DOHH2 (cell line): ENCODE measurements at regions not wholly inside any gene's neighbourhood (a gene's known extent, or its start where the extent isn't known, plus 50 kb on each side); places are given as distances from the start of the nearest gene placed in this dataset.

ENCODE experiments used
- H3F3A ChIP-seq: fragments of 200-600 bp; sonication (generic), shearing (Covaris generic); 2 replicates; pipeline ENCODE4 v1.6.0; 2016; ENCODE audit warnings: antibody characterized with exemption, mild to moderate bottlenecking; ENCODE audit not compliant: control insufficient read depth, insufficient read depth
- H3K27ac ChIP-seq: fragments of 200-600 bp; sonication (generic); 2 replicates; pipeline ENCODE4 v1.5.1; 2014; ENCODE audit warnings: low read depth, mild to moderate bottlenecking, low read length, moderate library complexity
- H3K27me3 ChIP-seq: fragments of 200-600 bp; sonication (generic); 2 replicates; pipeline ENCODE4 v1.6.1; 2014; ENCODE audit warnings: mild to moderate bottlenecking, low read length, mixed read lengths; ENCODE audit not compliant: control insufficient read depth
- H3K36me3 ChIP-seq: fragments of 200-600 bp; sonication (generic); 2 replicates; pipeline ENCODE4 v1.6.1; 2014; ENCODE audit warnings: mild to moderate bottlenecking, low read length, moderate library complexity, mixed read lengths; ENCODE audit not compliant: control insufficient read depth
- H3K4me1 ChIP-seq: fragments of 200-600 bp; sonication (generic); 2 replicates; pipeline ENCODE4 v1.6.1; 2014; ENCODE audit warnings: mild to moderate bottlenecking, low read length, mixed read lengths; ENCODE audit not compliant: control insufficient read depth
- H3K4me2 ChIP-seq: fragments of 200-600 bp; sonication (generic); 2 replicates; pipeline ENCODE4 v1.6.0; 2014; ENCODE audit warnings: mild to moderate bottlenecking, low read length, moderate library complexity
- H3K4me3 ChIP-seq: fragments of 200-600 bp; sonication (generic); 2 replicates; pipeline ENCODE4 v1.5.1; 2014; ENCODE audit warnings: mild to moderate bottlenecking, low read length, mixed read lengths
- H3K79me2 ChIP-seq: fragments of 200-600 bp; sonication (generic); 2 replicates; pipeline ENCODE4 v1.6.1; 2014; ENCODE audit warnings: mild to moderate bottlenecking, low read length, mixed read lengths; ENCODE audit not compliant: control insufficient read depth
- H3K9me2 ChIP-seq: fragments of 200-600 bp; sonication (generic); replicated peaks from 2 replicates; pipeline ENCODE4 v1.6.1; 2014; ENCODE audit warnings: mild to moderate bottlenecking, low read length, mixed read lengths; ENCODE audit not compliant: control insufficient read depth
- H3K9me3 ChIP-seq: fragments of 200-600 bp; sonication (generic); 2 replicates; pipeline ENCODE4 v1.6.1; 2014; ENCODE audit warnings: antibody characterized with exemption, low read length, mixed read lengths; ENCODE audit not compliant: control insufficient read depth, insufficient read depth
- H4K20me1 ChIP-seq: fragments of 200-600 bp; sonication (generic); 2 replicates; pipeline ENCODE4 v1.6.0; 2014; ENCODE audit warnings: low read depth, mild to moderate bottlenecking, antibody characterized with exemption, low read length, moderate library complexity; ENCODE audit not compliant: control insufficient read depth, insufficient read depth
- EZH2phosphoT487 ChIP-seq: fragments of 200-600 bp; sonication (generic); IDR thresholded peaks from 2 replicates; pipeline ENCODE4 v1.6.1; 2017; ENCODE audit warnings: borderline replicate concordance, mild to moderate bottlenecking, antibody characterized with exemption, low read length, moderate library complexity, mixed read lengths
- TF ChIP-seq, protein P1 (sequence below): fragments of 200-600 bp; sonication (generic); IDR thresholded peaks from one replicate; pipeline ENCODE4 v1.5.1; 2014; ENCODE audit warnings: antibody characterized with exemption, mild to moderate bottlenecking, low read depth, low read length; ENCODE audit not compliant: poor library complexity, severe bottlenecking

- TF ChIP-seq, protein P1, sequence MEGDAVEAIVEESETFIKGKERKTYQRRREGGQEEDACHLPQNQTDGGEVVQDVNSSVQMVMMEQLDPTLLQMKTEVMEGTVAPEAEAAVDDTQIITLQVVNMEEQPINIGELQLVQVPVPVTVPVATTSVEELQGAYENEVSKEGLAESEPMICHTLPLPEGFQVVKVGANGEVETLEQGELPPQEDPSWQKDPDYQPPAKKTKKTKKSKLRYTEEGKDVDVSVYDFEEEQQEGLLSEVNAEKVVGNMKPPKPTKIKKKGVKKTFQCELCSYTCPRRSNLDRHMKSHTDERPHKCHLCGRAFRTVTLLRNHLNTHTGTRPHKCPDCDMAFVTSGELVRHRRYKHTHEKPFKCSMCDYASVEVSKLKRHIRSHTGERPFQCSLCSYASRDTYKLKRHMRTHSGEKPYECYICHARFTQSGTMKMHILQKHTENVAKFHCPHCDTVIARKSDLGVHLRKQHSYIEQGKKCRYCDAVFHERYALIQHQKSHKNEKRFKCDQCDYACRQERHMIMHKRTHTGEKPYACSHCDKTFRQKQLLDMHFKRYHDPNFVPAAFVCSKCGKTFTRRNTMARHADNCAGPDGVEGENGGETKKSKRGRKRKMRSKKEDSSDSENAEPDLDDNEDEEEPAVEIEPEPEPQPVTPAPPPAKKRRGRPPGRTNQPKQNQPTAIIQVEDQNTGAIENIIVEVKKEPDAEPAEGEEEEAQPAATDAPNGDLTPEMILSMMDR, result no peak
- TF ChIP-seq EZH2phosphoT487, result no peak
- H3K27me3 ChIP-seq, result no peaks in the 10 kb centered on the region; the same call in 1 of the 2 replicates
- H3K4me1 ChIP-seq, result peaks cover under 1% of the 10 kb centered on the region; the same call in 1 of the 2 replicates
- no peaks in the 10 kb centered on the region for H3F3A ChIP-seq
- H3K79me2 ChIP-seq, result no peaks in the 10 kb centered on the region
- no peaks in the 10 kb centered on the region for H3K36me3 ChIP-seq
- H4K20me1 ChIP-seq, result no peaks in the 10 kb centered on the region
- H3K4me2 ChIP-seq, result no peak overlapping the region
- H3K27ac ChIP-seq, result no peak overlapping the region
- H3K4me3 ChIP-seq, result no peak overlapping the region
- no peaks in the 10 kb centered on the region for H3K9me2 ChIP-seq
- peaks cover 5% of the 10 kb centered on the region; the same call in 1 of the 2 replicates for H3K9me3 ChIP-seq
These were observed 266.3 kb upstream of the ECI2 start for GRCh38 chr6:4401408-4402368.

GRCh38 chr6:4399656-4400055 lies 264.3 kb upstream of the ECI2 start:
- H3K79me2 ChIP-seq, result no peaks in the 10 kb centered on the region
- H3K27ac ChIP-seq, result no peak overlapping the region
- H3K9me3 ChIP-seq, result no peaks in the 10 kb centered on the region
- H3K4me2 ChIP-seq, result no peak overlapping the region
- TF ChIP-seq, protein P1, result no peak
- no peaks in the 10 kb centered on the region for H3K36me3 ChIP-seq
- no peaks in the 10 kb centered on the region; the same call in 1 of the 2 replicates for H3K27me3 ChIP-seq
- H3K9me2 ChIP-seq, result no peaks in the 10 kb centered on the region
- H4K20me1 ChIP-seq, result no peaks in the 10 kb centered on the region
- H3K4me1 ChIP-seq, result no peaks in the 10 kb centered on the region
- no peaks in the 10 kb centered on the region for H3F3A ChIP-seq
- no peak overlapping the region for H3K4me3 ChIP-seq

DNA sequence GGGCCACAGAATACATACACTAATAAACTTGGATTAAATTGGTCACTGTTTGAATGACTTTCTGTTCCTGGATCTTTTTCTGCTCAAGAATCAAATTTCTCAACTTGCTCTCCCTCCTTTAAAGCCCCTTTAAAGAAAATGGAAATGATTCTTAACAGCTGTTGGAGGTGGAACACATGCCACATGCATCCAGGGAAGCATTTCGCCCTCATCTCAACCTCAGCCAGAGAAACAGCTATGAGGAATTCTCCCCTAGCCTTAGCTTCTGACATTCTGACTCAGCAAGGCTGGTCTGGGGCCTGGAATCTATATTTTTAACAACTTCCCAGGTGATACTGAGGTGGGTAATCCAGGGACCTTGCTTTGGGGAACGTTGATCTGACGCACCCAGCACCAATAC lies 263.4 kb upstream of the ECI2 start:
- Histone ChIP-seq H3K36me3 (no peaks in the 10 kb centered on the region), H3F3A (no peaks in the 10 kb centered on the region), H3K9me3 (no peaks in the 10 kb centered on the region), H3K4me1 (no peaks in the 10 kb centered on the region), H3K4me3 (no peak overlapping the region), H3K4me2 (no peak overlapping the region), H3K9me2 (no peaks in the 10 kb centered on the region), H3K27ac (no peak overlapping the region), H3K79me2 (no peaks in the 10 kb centered on the region), H3K27me3 (no peaks in the 10 kb centered on the region; the same call in 1 of the 2 replicates), H4K20me1 (no peaks in the 10 kb centered on the region)
- TF ChIP-seq, protein P1, result no peak
- no peak for TF ChIP-seq EZH2phosphoT487
